ENCODE measurements at regions not wholly inside any gene's neighbourhood (a gene's known extent, or its start where the extent isn't known, plus 50 kb on each side); places are given as distances from the start of the nearest gene placed in this dataset.

- DNase-seq (ENCODE audit: low read depth, low spot score): no peak
- no peak for TF ChIP-seq CTCF (IDR thresholded peaks at IDR 0.05; ENCODE audit: insufficient read depth, low read length, missing control alignments)
- POLR2A ChIA-PET: no interaction called here
- H3K4me3 ChIP-seq (ENCODE audit: low read depth, low read length): no peak overlapping the region
- CTCF ChIA-PET: interaction anchor here (1.3 to 1.7 kb wide), 2 partner anchors 217 to 260 kb away, joined by 3 read pairs; no protein-coding TSS in a partner anchor
Measured at GRCh38 chr4:110266136-110266535, 67.7 kb upstream of the ELOVL6 start.

- ChIA-PET POLR2A (no interaction called here), CTCF (interaction anchor here (1.1 to 1.7 kb wide), 3 partner anchors 8 to 259 kb away, joined by 3 read pairs; no protein-coding TSS in a partner anchor)
- no peak for DNase-seq (ENCODE audit: low read depth, low spot score)
- H3K4me3 ChIP-seq (ENCODE audit: low read depth, low read length): no peak overlapping the region
- TF ChIP-seq CTCF (IDR thresholded peaks at IDR 0.05; ENCODE audit: insufficient read depth, low read length, missing control alignments): no peak
Measured at GRCh38 chr4:110265001-110265400, 66.6 kb upstream of the ELOVL6 start.

- TF ChIP-seq CTCF (IDR thresholded peaks at IDR 0.05; ENCODE audit: insufficient read depth, low read length, missing control alignments): no peak
- CTCF ChIA-PET: no interaction called here
Measured at GRCh38 chr4:110260299-110260698, 61.9 kb upstream of the ELOVL6 start.

GRCh38 chr4:110250023-110250387 lies 51.6 kb upstream of the ELOVL6 start:
- no peak for DNase-seq (ENCODE audit: low read depth, low spot score)
- TF ChIP-seq CTCF (IDR thresholded peaks at IDR 0.05; ENCODE audit: insufficient read depth, low read length, missing control alignments): no peak
- CTCF ChIA-PET: no interaction called here
- POLR2A ChIA-PET: no interaction called here
- H3K4me3 ChIP-seq (ENCODE audit: low read depth, low read length): no peak overlapping the region

More at GRCh38 chr4:110260299-110260698, 61.9 kb upstream of the ELOVL6 start:
- no peak overlapping the region for H3K4me3 ChIP-seq (ENCODE audit: low read depth, low read length)
- no peak for DNase-seq (ENCODE audit: low read depth, low spot score)
- POLR2A ChIA-PET: no interaction called here

GRCh38 chr4:110248831-110249253 lies 50.4 kb upstream of the ELOVL6 start:
- POLR2A ChIA-PET: no interaction called here

More at GRCh38 chr4:110248831-110249253, 50.4 kb upstream of the ELOVL6 start:
- no peak for TF ChIP-seq CTCF (IDR thresholded peaks at IDR 0.05; ENCODE audit: insufficient read depth, low read length, missing control alignments)
- no peak overlapping the region for H3K4me3 ChIP-seq (ENCODE audit: low read depth, low read length)
- CTCF ChIA-PET: interaction anchor here (1.2 to 1.4 kb wide), 2 partner anchors 24 to 266 kb away, joined by 3 to 4 read pairs; no protein-coding TSS in a partner anchor
- DNase-seq (ENCODE audit: low read depth, low spot score): no peak

Data from AG04449 (cell line).